ENCODE measurements at regions not wholly inside any gene's neighbourhood (a gene's known extent, or its start where the extent isn't known, plus 50 kb on each side); places are given as distances from the start of the nearest gene placed in this dataset.

- Histone ChIP-seq H3K56ac (ENCODE audit: insufficient read length, low read depth, low read length) (no peak overlapping the region), H2BK5ac (ENCODE audit: insufficient read length, low read length) (no peak overlapping the region), H3K9ac (ENCODE audit: extremely low read depth, insufficient read length, low read length) (no peak overlapping the region), H4K8ac (replicated peaks; ENCODE audit: insufficient read length, low read depth, low read length) (no peak overlapping the region), H3K79me2 (ENCODE audit: insufficient read depth, low read length) (no peaks in the 10 kb centered on the region), H3K14ac (ENCODE audit: insufficient read depth, low read length) (no peak overlapping the region), H3K23me2 (ENCODE audit: insufficient read length, low read depth, low read length, poor library complexity, severe bottlenecking) (no peaks in the 10 kb centered on the region), H3K4ac (ENCODE audit: low read depth, low read length) (no peak overlapping the region), H2BK15ac (ENCODE audit: low read depth, low read length) (no peak overlapping the region), H4K91ac (ENCODE audit: insufficient read length, low read depth, low read length) (no peak overlapping the region), H2BK120ac (ENCODE audit: low read depth, low read length, poor library complexity, severe bottlenecking) (no peak overlapping the region), H3K4me2 (ENCODE audit: insufficient read depth, insufficient read length, low read length) (no peak overlapping the region), H2BK20ac (ENCODE audit: low read depth, low read length, poor library complexity, severe bottlenecking) (no peak overlapping the region), H2BK12ac (ENCODE audit: insufficient read length, low read depth, low read length) (no peak overlapping the region), H4K20me1 (ENCODE audit: control insufficient read depth, insufficient read depth, insufficient read length) (no peaks in the 10 kb centered on the region), H3K4me1 (ENCODE audit: insufficient read depth, low read length) (no peaks in the 10 kb centered on the region), H3K23ac (ENCODE audit: insufficient read length, low read depth, low read length) (no peak overlapping the region), H2AK5ac (ENCODE audit: insufficient read length, low read length) (no peak overlapping the region), H3K18ac (ENCODE audit: insufficient read length, low read depth, low read length) (no peak overlapping the region), H3K9me3 (ENCODE audit: control insufficient read depth, low read depth, low read length) (no peaks in the 10 kb centered on the region), H3T11ph (ENCODE audit: low read length) (no peak overlapping the region), H3K79me1 (ENCODE audit: insufficient read depth, low read depth, low read length, poor library complexity, severe bottlenecking) (no peaks in the 10 kb centered on the region), H3K27me3 (ENCODE audit: insufficient read depth, low read length) (no peaks in the 10 kb centered on the region), H2AFZ (ENCODE audit: low read length) (no peak overlapping the region), H3K27ac (ENCODE audit: insufficient read length, low read depth, low read length) (no peak overlapping the region), H4K5ac (ENCODE audit: insufficient read length, low read depth, low read length) (no peak overlapping the region)
- H3K36me3 Mint-ChIP-seq (ENCODE audit: insufficient read depth in 1 of 3, low read depth in 3 of 3), result peaks cover 0 to 12% (median 5%) of the 10 kb centered on the region in 3 experiments; a peak in 4 of 7 replicates
- TF ChIP-seq CTCF (conservative IDR thresholded peaks at IDR 0.05), result no peak
- no peaks in the 10 kb centered on the region for H3K4me1 Mint-ChIP-seq
- H3K4me3 Mint-ChIP-seq, result no peak overlapping the region
- H3K9me3 Mint-ChIP-seq, result peaks cover 9 to 10% of the 10 kb centered on the region in 2 experiments; a peak in 4 of 5 replicates
- H3K27ac Mint-ChIP-seq, result no peak overlapping the region
- no CpG with 5 or more reads among the region's 2 CpGs for WGBS (ENCODE audit: extremely low coverage, insufficient read length, low lambda C conversion rate)
- DNase-seq, result no peak
- H3K27me3 Mint-ChIP-seq (ENCODE audit: low read depth), result no peaks in the 10 kb centered on the region
Measured at GRCh38 chr2:226636586-226636985, 163.0 kb downstream of the IRS1 start.

Measured in H9 (cell line).